HEK293 (cell line): ENCODE measurements at regions not wholly inside any gene's neighbourhood (a gene's known extent, or its start where the extent isn't known, plus 50 kb on each side); places are given as distances from the start of the nearest gene placed in this dataset.

Experiments used
- ATF2 ChIP-seq: fragments of 450-650 bp; formaldehyde crosslinking; IDR thresholded peaks from 2 replicates; pipeline ENCODE4 v1.5.1; 2016; ENCODE audit warnings: missing biosample characterization, missing genetic modification characterization, low read depth
- BCL11B ChIP-seq: fragments of 450-650 bp; formaldehyde crosslinking; IDR thresholded peaks from 2 replicates; pipeline ENCODE4 v1.5.1; 2016; ENCODE audit warnings: low read depth, missing biosample characterization, missing genetic modification characterization
- CTCF ChIP-seq: fragments of 450-650 bp; formaldehyde crosslinking; IDR thresholded peaks from 2 replicates; pipeline ENCODE4 v1.5.1; 2016; ENCODE audit warnings: missing biosample characterization, missing genetic modification characterization
- PBX3 ChIP-seq: sonication (generic); formaldehyde crosslinking; IDR thresholded peaks from 2 replicates; pipeline ENCODE4 v1.8.1; 2022; ENCODE audit warnings: mild to moderate bottlenecking, moderate library complexity, missing genetic modification reagents
- PRDM2 ChIP-seq: fragments of 450-650 bp; formaldehyde crosslinking; IDR thresholded peaks from 2 replicates; pipeline ENCODE4 v1.5.1; 2016; ENCODE audit warnings: missing biosample characterization, missing genetic modification characterization, borderline replicate concordance
- ZNF350 ChIP-seq: fragments of 450-650 bp; formaldehyde crosslinking; IDR thresholded peaks from 2 replicates; pipeline ENCODE4 v1.5.0; 2017; ENCODE audit warnings: missing biosample characterization, mild to moderate bottlenecking, missing genetic modification characterization
- ZNF629 ChIP-seq: fragments of 450-650 bp; formaldehyde crosslinking; IDR thresholded peaks from 2 replicates; pipeline ENCODE4 v1.5.1; 2017; ENCODE audit warnings: missing biosample characterization, missing genetic modification characterization
- ZNF670 ChIP-seq: fragments of 450-650 bp; formaldehyde crosslinking; IDR thresholded peaks from 2 replicates; pipeline ENCODE4 v1.5.1; 2016; ENCODE audit warnings: missing biosample characterization, missing genetic modification characterization, low read depth
- ZSCAN18 ChIP-seq: fragments of 450-650 bp; formaldehyde crosslinking; IDR thresholded peaks from 2 replicates; pipeline ENCODE4 v1.5.1; 2016; ENCODE audit warnings: missing biosample characterization, missing genetic modification characterization

- no peak for TF ChIP-seq ATF2 (tag by site-specific recombination)
- TF ChIP-seq PBX3 (CRISPR knock-in tag): no peak
- TF ChIP-seq ZNF350 (tag by site-specific recombination): no peak
- TF ChIP-seq PRDM2 (tag by site-specific recombination): no peak
- TF ChIP-seq ZNF629 (tag by site-specific recombination): no peak
- TF ChIP-seq ZSCAN18 (tag by site-specific recombination): no peak
- no peak for TF ChIP-seq CTCF (tag by site-specific recombination)
- no peak for TF ChIP-seq BCL11B (tag by site-specific recombination)
- no peak for TF ChIP-seq ZNF670
Measured at GRCh38 chrX:109879991-109880390, 122.9 kb upstream of the TMEM164 start.
